ENCODE measurements at regions not wholly inside any gene's neighbourhood (a gene's known extent, or its start where the extent isn't known, plus 50 kb on each side); places are given as distances from the start of the nearest gene placed in this dataset.

DNA sequence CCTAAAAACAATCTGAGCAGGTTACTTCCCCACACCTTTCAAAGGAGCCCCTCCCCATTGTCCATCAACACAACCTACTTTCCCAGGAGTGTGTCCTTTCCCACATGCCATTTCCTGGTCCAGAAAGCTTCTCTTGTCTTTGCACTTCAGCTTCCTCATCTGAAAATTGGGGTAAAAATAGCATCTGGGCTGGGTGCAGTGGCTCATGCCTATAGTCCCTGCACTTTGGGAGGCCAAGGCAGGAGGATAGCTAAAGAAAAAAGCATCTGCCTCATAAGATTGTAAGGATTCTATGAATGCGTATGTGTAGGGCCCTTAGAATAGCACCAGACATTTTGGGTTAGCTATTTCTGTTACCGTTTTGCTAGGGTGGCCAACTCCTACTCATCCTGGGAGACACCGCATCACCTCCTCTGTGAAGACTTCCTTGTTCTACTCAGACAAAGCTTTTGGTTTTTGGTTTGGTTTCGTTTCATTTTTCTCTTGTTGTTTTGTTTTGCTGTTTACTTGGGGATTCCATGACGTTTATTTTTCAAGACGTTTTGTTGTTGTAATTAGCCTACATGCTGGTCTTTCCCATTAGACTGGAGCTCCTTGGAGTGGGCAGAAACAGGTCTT lies 224.4 kb upstream of the TLE3 start:
- Histone ChIP-seq H2AK9ac (replicated peaks; ENCODE audit: low read depth, low read length, poor library complexity) (no peak overlapping the region), H2AK5ac (ENCODE audit: low read depth, low read length) (no peak overlapping the region), H3K4me1 (ENCODE audit: control insufficient read depth, insufficient read depth, low read length) (peaks cover 23% of the 10 kb centered on the region; the same call in 1 of the 2 replicates), H3K4me2 (ENCODE audit: low read depth, low read length) (no peak overlapping the region), H2BK20ac (ENCODE audit: low read depth, low read length) (no peak overlapping the region), H3K27me3 (ENCODE audit: control insufficient read depth, insufficient read depth, low read length) (peaks cover 36% of the 10 kb centered on the region), H2BK15ac (ENCODE audit: low read depth, low read length) (no peak overlapping the region), H3K79me1 (ENCODE audit: low read depth in 1 of 2, low read length in 2 of 2) (no peaks in the 10 kb centered on the region), H3K9ac (ENCODE audit: low read depth, low read length) (no peak overlapping the region), H2BK5ac (ENCODE audit: low read depth, low read length, poor library complexity, severe bottlenecking) (no peak overlapping the region), H3K27ac (ENCODE audit: insufficient read depth, low read length) (no peak overlapping the region), H3K14ac (replicated peaks; ENCODE audit: low read depth, low read length) (no peak overlapping the region), H3K18ac (ENCODE audit: low read depth, low read length) (no peak overlapping the region; the same call in 1 of the 2 replicates), H3K23ac (ENCODE audit: low read depth, low read length) (no peak overlapping the region), H4K20me1 (ENCODE audit: insufficient read depth, low read length) (no peaks in the 10 kb centered on the region), H3K4ac (ENCODE audit: low read depth, low read length) (no peak overlapping the region), H3K56ac (ENCODE audit: extremely low read depth, insufficient read depth, low read length) (no peak overlapping the region), H4K91ac (ENCODE audit: insufficient read depth, low read depth, low read length) (no peak overlapping the region), H3K9me1 (ENCODE audit: insufficient read depth, low read length) (no peaks in the 10 kb centered on the region), H2BK120ac (ENCODE audit: low read depth, low read length) (no peak overlapping the region), H3K36me3 (ENCODE audit: control insufficient read depth, insufficient read depth, low read length) (no peaks in the 10 kb centered on the region), H4K8ac (ENCODE audit: low read depth in 2 of 2, low read length in 2 of 2) (no peak overlapping the region), H3K4me3 (ENCODE audit: insufficient read depth, low read depth, low read length) (no peak overlapping the region), H2AFZ (replicated peaks; ENCODE audit: low read length, poor library complexity) (no peak overlapping the region), H4K5ac (ENCODE audit: low read depth, low read length) (no peak overlapping the region), H3K9me3 (ENCODE audit: control insufficient read depth, insufficient read depth, low read length) (no peaks in the 10 kb centered on the region; the same call in 1 of the 2 replicates)
- CTCF ChIA-PET, result no interaction called here
- intact Hi-C loops (cut with micrococcal nuclease), result no loop called here
- in situ Hi-C loops (cut with MboI; ENCODE audit: low sequenced_read_pairs), result no loop called here
- no TSS peak for BruUV-seq (replicated peaks)
- no peak for DNase-seq
- POLR2A ChIA-PET (ENCODE audit: unreplicated experiment), result no interaction called here
- ATAC-seq (ENCODE audit: low read depth), result no peak
- dilution Hi-C loops (cut with HindIII; ENCODE audit: low sequenced_read_pairs, unreplicated experiment), result no loop called here
- TF ChIP-seq RAD21 (IDR thresholded peaks at IDR 0.05; ENCODE audit: low read length), result no peak
- TF ChIP-seq BHLHE40 (IDR thresholded peaks at IDR 0.05; ENCODE audit: low read depth, low read length), result no peak
- TF ChIP-seq, protein P1, sequence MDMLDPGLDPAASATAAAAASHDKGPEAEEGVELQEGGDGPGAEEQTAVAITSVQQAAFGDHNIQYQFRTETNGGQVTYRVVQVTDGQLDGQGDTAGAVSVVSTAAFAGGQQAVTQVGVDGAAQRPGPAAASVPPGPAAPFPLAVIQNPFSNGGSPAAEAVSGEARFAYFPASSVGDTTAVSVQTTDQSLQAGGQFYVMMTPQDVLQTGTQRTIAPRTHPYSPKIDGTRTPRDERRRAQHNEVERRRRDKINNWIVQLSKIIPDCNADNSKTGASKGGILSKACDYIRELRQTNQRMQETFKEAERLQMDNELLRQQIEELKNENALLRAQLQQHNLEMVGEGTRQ (IDR thresholded peaks at IDR 0.05; ENCODE audit: low read depth, low read length), result no peak
- no peak for TF ChIP-seq POLR2A (IDR thresholded peaks at IDR 0.05; ENCODE audit: low read depth, low read length)
- no peak for TF ChIP-seq MAFK (IDR thresholded peaks at IDR 0.05; ENCODE audit: low read depth, low read length)
- no peak for TF ChIP-seq CEBPB (IDR thresholded peaks at IDR 0.05; ENCODE audit: low read depth, low read length)
- TF ChIP-seq NFE2L2 (IDR thresholded peaks at IDR 0.05; ENCODE audit: low read depth, low read length), result no peak
- TF ChIP-seq, protein P2, sequence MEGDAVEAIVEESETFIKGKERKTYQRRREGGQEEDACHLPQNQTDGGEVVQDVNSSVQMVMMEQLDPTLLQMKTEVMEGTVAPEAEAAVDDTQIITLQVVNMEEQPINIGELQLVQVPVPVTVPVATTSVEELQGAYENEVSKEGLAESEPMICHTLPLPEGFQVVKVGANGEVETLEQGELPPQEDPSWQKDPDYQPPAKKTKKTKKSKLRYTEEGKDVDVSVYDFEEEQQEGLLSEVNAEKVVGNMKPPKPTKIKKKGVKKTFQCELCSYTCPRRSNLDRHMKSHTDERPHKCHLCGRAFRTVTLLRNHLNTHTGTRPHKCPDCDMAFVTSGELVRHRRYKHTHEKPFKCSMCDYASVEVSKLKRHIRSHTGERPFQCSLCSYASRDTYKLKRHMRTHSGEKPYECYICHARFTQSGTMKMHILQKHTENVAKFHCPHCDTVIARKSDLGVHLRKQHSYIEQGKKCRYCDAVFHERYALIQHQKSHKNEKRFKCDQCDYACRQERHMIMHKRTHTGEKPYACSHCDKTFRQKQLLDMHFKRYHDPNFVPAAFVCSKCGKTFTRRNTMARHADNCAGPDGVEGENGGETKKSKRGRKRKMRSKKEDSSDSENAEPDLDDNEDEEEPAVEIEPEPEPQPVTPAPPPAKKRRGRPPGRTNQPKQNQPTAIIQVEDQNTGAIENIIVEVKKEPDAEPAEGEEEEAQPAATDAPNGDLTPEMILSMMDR (conservative IDR thresholded peaks at IDR 0.05; ENCODE audit: low read depth, low read length), result no peak
- no peak for TF ChIP-seq SMC3 (IDR thresholded peaks at IDR 0.05; ENCODE audit: low read depth, low read length)
- no CpG with 5 or more reads among the region's 6 CpGs for WGBS, 2 experiments (ENCODE audit: extremely low coverage in 2 of 2, insufficient read length in 1 of 2)
